ENCODE measurements at regions not wholly inside any gene's neighbourhood (a gene's known extent, or its start where the extent isn't known, plus 50 kb on each side); places are given as distances from the start of the nearest gene placed in this dataset.

DNA sequence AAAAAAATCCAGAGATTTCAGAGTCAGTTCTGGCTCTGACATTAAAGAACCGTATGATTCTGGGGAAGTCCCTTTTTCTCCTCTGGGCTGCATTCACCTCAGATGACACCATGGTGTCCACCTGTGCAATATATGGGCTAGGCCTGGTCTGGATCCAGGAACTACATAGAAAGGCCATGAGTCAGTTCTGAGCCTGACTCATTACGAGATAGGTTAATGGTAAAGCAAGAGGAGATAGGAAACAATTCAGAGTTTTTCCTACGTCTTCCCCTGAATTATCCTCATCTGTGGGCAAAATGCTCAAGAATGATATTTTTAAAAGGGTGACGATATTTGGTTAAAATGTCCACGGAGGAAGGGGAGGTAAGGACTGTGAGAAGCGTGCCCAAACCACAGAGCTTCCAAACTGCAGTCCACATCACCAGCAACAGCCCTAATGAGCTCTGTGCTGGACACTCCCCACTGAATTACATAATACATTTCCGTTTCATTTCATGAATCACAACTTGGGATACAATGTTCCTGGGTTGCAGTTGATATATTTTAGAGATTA is 180.1 kb upstream of the OSR1 start:
- no peak for DNase-seq

GRCh38 chr2:19536136-19536535 is 177.7 kb upstream of the OSR1 start:
- DNase-seq: no peak

- no peak for DNase-seq
These were observed 174.2 kb upstream of the OSR1 start for GRCh38 chr2:19532547-19533196.

DNA sequence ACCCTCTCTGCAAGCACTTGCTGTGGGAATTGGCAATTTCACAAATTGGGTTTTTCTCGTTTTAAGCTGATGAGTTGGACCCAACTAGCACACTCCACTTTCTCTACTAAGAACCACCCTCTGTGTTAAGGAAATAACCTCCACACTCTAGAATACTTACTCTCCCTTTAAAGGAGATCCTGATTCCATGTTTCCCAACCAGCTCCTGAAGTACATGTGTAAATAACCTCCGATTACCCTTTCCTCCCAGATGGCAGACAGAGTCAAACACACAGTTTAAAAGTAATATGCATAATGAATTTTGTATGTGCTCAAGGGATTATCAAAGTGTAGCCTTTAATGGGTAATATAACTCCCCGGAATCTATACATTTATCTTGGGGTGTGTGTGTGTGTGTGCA is 171.3 kb upstream of the OSR1 start:
- DNase-seq: no peak

GRCh38 chr2:19527771-19528170 is 169.3 kb upstream of the OSR1 start:
- DNase-seq: no peak

DNA sequence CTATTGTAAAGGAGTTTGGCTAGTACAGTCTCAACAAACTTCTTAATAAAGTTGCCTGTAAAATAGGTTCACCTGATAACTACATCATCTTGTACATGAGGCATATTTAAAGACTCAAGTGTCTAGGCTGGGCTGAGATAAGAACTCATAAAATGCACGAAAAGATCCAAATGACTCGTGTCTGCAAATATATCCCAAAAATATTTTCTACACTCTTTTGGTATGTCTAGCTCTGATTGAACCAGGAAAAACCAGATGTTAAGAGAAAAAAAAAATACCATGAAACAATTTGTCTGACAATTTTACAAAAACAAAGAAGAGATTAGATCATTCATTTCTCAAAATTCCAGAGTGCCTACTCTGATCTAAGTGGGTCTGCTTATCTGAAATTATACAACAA is 166.9 kb upstream of the OSR1 start:
- DNase-seq: no peak

DNA sequence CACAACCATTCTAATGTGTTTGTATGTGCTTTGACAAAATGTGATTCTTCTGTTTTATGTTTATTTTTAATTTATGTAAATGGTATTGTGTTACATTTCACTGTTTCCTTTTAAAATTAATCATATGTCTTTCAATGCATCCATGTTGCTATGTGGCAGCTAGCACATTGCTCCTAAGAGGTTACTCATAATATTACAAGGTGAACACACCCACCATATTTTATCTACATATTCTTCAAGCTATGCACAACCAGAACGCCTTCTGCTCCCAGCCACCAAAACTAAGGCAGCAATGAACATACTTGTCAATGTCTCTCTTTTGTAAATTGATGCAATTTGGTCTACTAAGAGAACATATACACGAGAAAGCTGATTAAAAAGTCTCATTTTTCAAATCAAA is 160.6 kb upstream of the OSR1 start:
- DNase-seq: no peak

DNA sequence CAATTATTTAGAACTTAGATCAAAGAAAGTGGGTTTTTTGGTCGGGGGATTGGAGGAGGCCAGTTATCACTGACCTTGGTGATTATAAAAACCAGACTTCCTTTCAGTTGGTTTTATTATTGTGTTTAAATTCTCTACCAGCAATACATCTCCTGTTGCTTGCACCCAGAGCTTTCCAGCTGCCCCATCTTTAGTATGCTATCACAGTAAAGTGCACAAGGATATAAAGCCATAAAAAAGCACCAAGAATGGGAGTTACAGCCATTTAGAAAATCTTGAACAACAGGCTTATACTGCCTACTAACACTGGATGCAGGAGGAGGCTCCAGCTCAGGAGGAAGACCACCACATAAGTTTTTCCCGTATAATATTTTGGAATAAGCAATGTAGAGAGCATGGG is 148.7 kb upstream of the OSR1 start:
- no peak for DNase-seq

- no peak for DNase-seq
These were observed 147.0 kb upstream of the OSR1 start for GRCh38 chr2:19505199-19506136.

DNA sequence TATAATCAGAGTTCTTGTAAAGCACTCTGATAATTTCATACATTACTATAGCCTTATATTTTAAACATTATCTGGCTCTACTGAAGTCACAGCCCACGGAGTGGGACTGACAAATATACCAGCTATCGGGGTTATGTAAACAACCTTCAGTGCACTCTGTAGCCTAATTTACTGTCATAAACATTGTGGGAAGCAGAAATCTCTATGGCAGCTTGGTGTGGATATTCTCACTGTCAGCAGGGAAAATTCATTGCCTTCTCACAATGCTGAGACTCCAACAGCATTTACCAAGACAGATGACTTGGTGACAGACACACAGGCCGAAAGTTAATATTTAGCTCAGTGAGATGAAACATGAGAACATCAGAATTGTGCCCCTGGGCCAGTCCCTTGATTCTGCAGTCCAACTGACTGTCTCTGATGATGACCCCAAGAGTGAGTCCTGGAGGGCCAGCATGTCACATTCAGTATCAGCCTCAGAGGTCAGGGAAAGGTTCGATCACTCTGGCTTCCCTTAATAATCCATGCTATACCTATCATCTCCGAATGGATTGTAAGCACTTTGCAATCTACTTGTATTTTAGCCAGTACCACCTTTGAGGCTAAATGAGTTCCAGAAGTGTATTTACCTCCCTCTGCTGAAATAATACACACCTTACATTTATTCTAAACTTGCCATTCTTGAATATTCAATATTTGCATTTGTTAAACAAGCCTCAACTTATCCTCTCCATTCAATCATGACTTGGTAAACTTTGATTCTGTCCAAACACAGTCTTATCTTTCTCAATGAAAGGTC is 146.2 kb upstream of the OSR1 start:
- no peak for DNase-seq

DNA sequence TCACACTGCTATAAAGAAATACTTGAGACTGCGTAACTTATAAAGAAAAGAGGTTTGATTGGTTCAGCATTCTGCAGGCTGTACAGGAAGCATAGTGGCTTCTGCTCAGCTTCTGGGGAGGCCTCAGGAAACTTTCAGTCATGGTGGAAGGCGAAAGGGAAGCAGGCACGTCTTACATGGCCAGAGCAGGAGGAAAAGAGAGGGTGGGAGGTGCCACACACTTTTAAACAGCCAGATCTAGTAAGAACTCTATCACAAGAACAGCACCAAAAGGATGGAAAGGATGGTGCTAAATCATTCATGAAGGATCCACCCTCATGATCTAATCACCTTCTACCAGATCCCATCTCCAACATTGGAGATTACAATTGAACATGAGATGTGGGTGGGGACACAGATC is 145.5 kb upstream of the OSR1 start:
- no peak for DNase-seq

- no peak for DNase-seq
These were observed 145.0 kb upstream of the OSR1 start for GRCh38 chr2:19503406-19503805.

DNA sequence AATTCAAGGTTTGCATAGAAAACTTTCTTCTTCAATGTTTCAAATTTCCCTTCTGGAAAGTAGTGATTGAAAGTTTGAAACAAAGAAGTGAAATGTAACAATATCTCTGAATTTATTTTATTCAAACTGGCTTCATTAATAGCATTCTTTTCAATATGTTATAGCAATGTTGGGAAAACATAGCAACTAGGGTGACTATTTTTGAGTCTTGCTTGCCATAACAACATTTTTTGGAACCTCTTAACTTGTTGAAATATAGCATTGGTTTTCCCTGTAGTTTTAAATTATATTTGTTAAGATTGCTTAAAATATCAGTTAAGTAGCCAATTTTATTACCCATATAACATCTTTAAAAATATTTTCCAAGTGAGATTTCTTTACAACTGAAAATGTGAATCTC is 141.7 kb upstream of the OSR1 start:
- DNase-seq: no peak

DNA sequence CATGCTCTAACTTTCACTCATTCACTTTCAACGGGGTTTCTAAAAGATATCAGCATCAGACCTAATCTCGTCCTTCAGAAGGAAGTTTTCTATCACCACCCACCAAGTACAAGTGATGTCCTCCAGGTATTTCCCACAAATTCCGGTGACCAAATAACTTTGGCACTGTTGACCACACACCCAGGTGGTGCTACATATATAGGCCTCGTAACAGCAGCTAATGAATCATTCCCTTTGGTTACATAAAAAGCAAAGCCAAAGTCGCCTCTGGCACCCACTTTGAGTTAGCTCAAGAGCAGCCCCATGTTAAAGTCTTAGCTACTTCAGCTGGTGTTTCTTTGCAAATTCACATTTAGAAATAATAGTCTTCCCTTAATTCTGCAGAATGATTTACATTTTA is 138.2 kb upstream of the OSR1 start:
- DNase-seq: no peak

DNA sequence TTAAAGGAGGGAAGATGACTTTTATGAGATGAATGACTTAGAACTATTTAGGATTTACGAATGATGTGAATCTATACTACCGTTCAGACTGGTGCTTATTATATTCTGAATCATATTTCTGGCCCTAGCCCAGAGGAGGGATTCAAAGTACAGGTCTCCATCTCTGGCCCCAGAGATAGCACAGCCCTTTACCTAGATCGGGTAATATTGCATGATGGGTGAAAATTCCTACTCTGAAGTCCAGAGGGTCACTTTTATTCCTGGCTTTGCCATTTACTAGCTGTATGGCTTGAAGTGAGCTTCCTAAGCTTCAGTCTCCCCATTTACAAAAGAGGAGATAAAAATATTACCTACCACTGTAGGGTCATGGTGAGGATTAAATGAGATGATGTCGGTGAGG is 135.8 kb upstream of the OSR1 start:
- no peak for DNase-seq

- no peak for DNase-seq
These were observed 133.4 kb upstream of the OSR1 start for GRCh38 chr2:19491796-19492195.

DNA sequence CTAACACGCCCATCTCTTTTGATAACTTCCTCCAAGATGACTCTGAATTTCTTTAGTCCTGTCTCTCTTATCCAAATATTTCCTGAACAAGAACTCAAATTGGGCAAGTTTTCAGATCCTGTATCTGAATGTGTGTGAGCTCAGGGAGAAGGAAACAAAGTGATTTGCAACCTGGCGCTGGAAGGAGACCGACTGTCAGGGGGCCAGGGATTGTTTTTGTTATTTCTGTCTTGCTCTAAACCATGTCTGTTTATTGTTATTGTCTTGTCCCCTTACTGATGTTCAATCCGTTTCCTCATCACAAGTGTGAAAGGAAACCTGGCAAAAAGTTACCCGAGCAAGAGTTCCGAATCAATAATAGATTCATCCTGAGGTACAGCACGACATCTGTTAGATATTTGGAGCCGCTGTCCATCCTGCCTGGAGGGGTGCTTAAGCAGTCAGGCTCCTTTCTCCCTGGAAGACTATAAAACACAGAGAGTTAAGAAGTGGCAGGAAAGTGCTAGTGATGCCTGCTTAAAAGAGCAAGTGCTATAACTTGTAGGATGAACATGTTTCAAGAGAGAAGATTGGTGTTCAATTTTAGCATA is 132.5 kb upstream of the OSR1 start:
- DNase-seq: no peak

GRCh38 chr2:19488009-19488691 is 129.7 kb upstream of the OSR1 start:
- no peak for DNase-seq

GRCh38 chr2:19484736-19485135 is 126.3 kb upstream of the OSR1 start:
- no peak for DNase-seq

- no peak for DNase-seq
These were observed 122.2 kb upstream of the OSR1 start for GRCh38 chr2:19480673-19481072.

DNA sequence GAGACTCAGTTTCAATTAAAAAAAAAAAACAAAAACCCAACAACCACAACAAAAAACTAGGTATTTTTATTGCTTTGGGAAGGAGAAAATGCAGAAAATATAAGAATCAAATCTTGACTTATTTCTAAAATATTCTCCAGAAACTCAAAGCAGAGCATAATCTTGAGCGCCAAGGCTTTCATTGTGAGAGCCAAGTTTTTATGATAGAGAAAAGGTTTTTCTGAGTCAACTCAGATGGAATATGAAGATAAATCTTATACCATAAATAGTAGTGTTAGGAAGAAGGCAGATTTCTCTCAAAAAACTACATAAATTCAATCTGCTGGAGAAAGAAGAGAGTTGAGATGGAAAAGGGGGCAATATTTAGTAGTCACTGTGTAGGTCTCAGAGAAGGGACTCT is 121.2 kb upstream of the OSR1 start:
- no peak for DNase-seq

DNA sequence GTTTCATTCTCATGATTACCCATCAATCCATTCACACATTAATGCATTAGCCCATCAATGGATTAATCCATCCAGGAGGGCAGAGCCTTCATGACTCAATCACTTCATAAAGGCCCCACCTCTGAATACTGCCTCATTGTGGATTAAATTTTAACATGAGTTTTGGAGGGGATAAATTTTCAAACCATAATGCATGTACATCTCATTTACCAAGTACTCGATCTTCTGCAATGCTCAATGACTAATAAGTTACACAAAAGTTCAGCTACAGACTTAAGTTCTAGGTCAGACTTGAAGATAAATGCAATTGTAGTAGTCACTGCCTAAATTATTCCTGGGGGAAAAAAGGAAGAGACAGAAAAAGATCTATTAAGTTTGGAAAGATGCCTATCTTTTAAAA is 120.0 kb upstream of the OSR1 start:
- DNase-seq: no peak
